ENCODE measurements at regions not wholly inside any gene's neighbourhood (a gene's known extent, or its start where the extent isn't known, plus 50 kb on each side); places are given as distances from the start of the nearest gene placed in this dataset.

DNA sequence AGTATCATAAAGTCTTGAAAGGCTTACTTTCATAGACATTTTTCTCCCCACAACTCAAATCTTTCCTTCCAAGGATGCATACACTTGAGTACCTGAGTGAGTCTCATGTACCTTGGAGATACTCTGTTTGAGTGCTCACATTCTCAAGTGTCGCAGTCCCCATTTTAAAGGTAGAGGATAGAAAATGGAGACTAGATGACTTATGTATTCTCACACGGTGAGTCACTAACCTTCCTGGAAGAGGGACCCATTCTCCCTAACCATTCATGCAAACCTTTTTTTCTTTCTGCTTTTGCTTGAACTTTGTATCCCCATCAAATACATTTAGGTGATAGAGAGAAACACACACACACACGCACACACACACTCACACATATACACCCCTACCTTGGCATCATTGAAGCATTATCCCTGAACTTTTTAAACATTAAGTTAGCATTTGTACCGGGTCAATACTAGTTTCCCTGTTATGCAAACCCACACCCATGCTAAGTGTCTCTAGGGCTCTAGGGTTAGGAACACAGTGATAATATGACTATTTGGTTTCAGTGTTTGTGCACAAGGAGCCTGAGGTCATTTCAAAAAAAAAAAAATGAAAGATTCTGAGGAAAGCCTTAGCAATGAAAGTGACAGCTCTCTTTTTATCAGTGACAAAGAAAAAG lies 236.2 kb downstream of the IKZF2 start:
- Histone ChIP-seq H3K27ac (ENCODE audit: poor library complexity, severe bottlenecking) (peak overlapping the region; percentile 94), H3K36me3 (ENCODE audit: low read depth) (no peaks in the 10 kb centered on the region), H3K27me3 (ENCODE audit: insufficient read depth, poor library complexity, severe bottlenecking) (no peaks in the 10 kb centered on the region), H3K4me1 (ENCODE audit: insufficient read depth, poor library complexity, severe bottlenecking) (peaks cover 55% of the 10 kb centered on the region), H3K4me3 (ENCODE audit: severe bottlenecking) (no peak overlapping the region), H3K9me3 (ENCODE audit: severe bottlenecking) (no peaks in the 10 kb centered on the region)
- DNase-seq (ENCODE audit: low spot score) (no peak), ATAC-seq (ENCODE audit: low read depth) (no peak)
- TF ChIP-seq, protein P1, sequence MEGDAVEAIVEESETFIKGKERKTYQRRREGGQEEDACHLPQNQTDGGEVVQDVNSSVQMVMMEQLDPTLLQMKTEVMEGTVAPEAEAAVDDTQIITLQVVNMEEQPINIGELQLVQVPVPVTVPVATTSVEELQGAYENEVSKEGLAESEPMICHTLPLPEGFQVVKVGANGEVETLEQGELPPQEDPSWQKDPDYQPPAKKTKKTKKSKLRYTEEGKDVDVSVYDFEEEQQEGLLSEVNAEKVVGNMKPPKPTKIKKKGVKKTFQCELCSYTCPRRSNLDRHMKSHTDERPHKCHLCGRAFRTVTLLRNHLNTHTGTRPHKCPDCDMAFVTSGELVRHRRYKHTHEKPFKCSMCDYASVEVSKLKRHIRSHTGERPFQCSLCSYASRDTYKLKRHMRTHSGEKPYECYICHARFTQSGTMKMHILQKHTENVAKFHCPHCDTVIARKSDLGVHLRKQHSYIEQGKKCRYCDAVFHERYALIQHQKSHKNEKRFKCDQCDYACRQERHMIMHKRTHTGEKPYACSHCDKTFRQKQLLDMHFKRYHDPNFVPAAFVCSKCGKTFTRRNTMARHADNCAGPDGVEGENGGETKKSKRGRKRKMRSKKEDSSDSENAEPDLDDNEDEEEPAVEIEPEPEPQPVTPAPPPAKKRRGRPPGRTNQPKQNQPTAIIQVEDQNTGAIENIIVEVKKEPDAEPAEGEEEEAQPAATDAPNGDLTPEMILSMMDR (IDR thresholded peaks at IDR 0.05; ENCODE audit: poor library complexity, severe bottlenecking), result no peak

DNA sequence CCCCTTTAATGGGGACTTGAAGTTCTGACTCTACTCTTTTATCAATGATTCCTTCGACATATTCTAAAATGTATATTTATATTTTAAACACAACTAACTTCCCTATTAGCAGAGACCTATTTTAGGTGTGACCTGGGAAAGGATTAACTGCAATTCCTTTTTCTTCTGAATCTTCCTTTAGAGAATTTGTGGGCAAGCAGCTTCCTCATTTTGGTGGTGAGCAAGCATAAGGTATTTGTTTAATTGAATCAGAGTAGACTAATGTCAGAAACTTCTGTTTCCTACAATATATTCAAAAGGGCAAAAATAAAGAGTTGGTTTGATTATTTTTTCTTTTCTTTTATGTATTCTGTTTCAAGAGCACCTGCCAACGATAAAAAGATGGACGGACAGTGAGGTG lies 237.0 kb downstream of the IKZF2 start:
- no peak overlapping the region for H3K4me3 ChIP-seq (ENCODE audit: severe bottlenecking)
- H3K4me1 ChIP-seq (ENCODE audit: insufficient read depth, poor library complexity, severe bottlenecking), result peaks cover 50% of the 10 kb centered on the region
- H3K27me3 ChIP-seq (ENCODE audit: insufficient read depth, poor library complexity, severe bottlenecking), result no peaks in the 10 kb centered on the region
- DNase-seq (ENCODE audit: low spot score), result no peak
- no peak for ATAC-seq (ENCODE audit: low read depth)
- TF ChIP-seq, protein P1 (IDR thresholded peaks at IDR 0.05; ENCODE audit: poor library complexity, severe bottlenecking), result no peak
- H3K9me3 ChIP-seq (ENCODE audit: severe bottlenecking), result no peaks in the 10 kb centered on the region
- H3K27ac ChIP-seq (ENCODE audit: poor library complexity, severe bottlenecking), result peak overlapping the region; percentile 94
- H3K36me3 ChIP-seq (ENCODE audit: low read depth), result no peaks in the 10 kb centered on the region

DNA sequence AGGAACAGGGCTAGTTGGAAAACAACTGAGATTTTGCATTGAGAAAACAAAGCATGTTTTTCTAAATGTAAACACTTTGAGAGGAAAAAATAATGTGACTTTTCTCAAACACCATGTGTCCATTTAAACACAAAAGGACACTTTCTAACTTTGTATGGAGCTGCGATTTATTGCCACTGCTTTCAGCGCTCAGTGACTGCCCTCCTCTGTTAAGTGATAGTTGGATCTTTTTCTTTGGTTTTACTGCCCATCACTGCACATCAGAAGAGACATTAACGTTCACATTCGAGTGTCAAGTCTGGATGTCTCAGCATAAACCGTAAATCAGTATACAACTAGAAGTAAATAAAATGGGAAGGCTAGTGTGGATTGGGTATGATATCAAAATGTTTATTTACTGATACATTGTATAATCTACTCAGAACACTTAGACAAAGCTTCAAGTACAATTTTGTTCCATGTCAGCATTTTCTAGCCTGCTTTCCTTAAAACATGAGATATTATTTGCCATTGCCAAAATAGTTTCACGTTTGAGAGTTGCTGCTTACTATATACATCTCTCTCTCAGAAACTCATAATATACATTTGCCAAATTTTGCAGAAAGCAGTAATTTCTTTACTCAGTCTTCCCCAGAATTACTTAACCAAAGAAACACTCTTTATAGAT lies 237.6 kb downstream of the IKZF2 start:
- no peak overlapping the region for H3K4me3 ChIP-seq (ENCODE audit: severe bottlenecking)

DNA sequence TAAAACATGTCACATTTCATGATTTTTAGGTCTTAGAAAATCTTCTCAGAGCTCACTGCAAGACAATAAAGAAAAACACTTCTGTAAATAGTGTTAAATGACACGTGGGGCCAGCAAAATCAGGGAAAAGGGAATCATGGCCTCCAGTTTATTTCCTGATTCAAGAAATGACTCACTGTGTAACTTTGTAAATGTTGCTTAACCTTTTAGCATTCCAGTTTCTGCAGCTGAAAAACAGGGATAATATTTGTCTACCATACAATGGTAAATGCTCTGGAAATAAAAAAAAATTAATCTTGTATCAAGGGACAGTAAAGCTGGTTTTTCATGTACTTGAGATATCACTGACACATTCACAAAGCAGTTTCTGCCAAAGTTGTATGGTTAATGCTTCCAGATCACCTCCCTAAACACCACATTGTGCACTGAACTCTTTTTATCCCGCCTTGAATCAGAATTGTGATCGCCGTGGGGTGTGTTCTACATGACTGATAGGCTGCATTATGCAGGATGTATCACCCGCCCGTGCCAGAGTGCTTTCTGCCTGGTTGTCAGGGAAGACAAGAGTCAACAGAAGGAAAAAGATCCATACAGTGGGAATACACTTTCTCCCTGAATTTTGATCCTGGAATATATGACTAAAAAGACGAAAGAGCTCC lies 238.8 kb downstream of the IKZF2 start:
- no peak overlapping the region for H3K4me3 ChIP-seq (ENCODE audit: severe bottlenecking)
- peak; percentile 89 for DNase-seq (ENCODE audit: low spot score)
- no peaks in the 10 kb centered on the region for H3K9me3 ChIP-seq (ENCODE audit: severe bottlenecking)
- H3K27me3 ChIP-seq (ENCODE audit: insufficient read depth, poor library complexity, severe bottlenecking), result no peaks in the 10 kb centered on the region
- H3K36me3 ChIP-seq (ENCODE audit: low read depth), result no peaks in the 10 kb centered on the region
- TF ChIP-seq, protein P1 (IDR thresholded peaks at IDR 0.05; ENCODE audit: poor library complexity, severe bottlenecking), result no peak
- peak overlapping the region; percentile 94 for H3K27ac ChIP-seq (ENCODE audit: poor library complexity, severe bottlenecking)
- peak; percentile 97 for ATAC-seq (ENCODE audit: low read depth)
- H3K4me1 ChIP-seq (ENCODE audit: insufficient read depth, poor library complexity, severe bottlenecking), result peaks cover 49% of the 10 kb centered on the region

More for the DNA sequence above, 237.6 kb downstream of the IKZF2 start:
- H3K27me3 ChIP-seq (ENCODE audit: insufficient read depth, poor library complexity, severe bottlenecking), result no peaks in the 10 kb centered on the region
- no peak for DNase-seq (ENCODE audit: low spot score)
- TF ChIP-seq, protein P1 (IDR thresholded peaks at IDR 0.05; ENCODE audit: poor library complexity, severe bottlenecking), result no peak
- ATAC-seq (ENCODE audit: low read depth), result no peak
- H3K4me1 ChIP-seq (ENCODE audit: insufficient read depth, poor library complexity, severe bottlenecking), result peaks cover 43% of the 10 kb centered on the region
- no peaks in the 10 kb centered on the region for H3K9me3 ChIP-seq (ENCODE audit: severe bottlenecking)
- H3K36me3 ChIP-seq (ENCODE audit: low read depth), result no peaks in the 10 kb centered on the region
- peak overlapping the region; percentile 94 for H3K27ac ChIP-seq (ENCODE audit: poor library complexity, severe bottlenecking)
